Uterus (tissue), 3 donors: ENCODE measurements at regions not wholly inside any gene's neighbourhood (a gene's known extent, or its start where the extent isn't known, plus 50 kb on each side); places are given as distances from the start of the nearest gene placed in this dataset.
"Not testable (repeated sequence)": the region's sequence is repeated elsewhere in the genome, so short reads cannot be mapped to it uniquely, and the experiment has no call there.

Experiments
- DNase-seq, 2 donors: peaks; one replicate each; pipeline ENCODE4 v3.0.0-alpha.2; 2019 to 2020
- H3K27ac ChIP-seq, 2 donors: fragments of 200-600 bp; sonication (generic); 1 replicate in 1 of 2; 2 replicates in 1 of 2; pipeline ENCODE4 v1.5.1; 2016 to 2018
- H3K27me3 ChIP-seq, 2 donors: fragments of 200-600 bp; sonication (generic); one replicate each; pipeline ENCODE4 v1.5.1; 2018 to 2019; ENCODE audit warnings: control low read depth in 1 of 2
- H3K36me3 ChIP-seq, 2 donors: fragments of 200-600 bp; sonication (generic); one replicate each; pipeline ENCODE4 v1.5.1; 2019; ENCODE audit warnings: control low read depth in 1 of 2
- H3K4me1 ChIP-seq, 2 donors: fragments of 200-600 bp; sonication (generic); one replicate each; pipeline ENCODE4 v1.5.1; 2018 to 2019; ENCODE audit warnings: control low read depth in 1 of 2
- H3K4me3 ChIP-seq, 2 donors: fragments of 200-600 bp; sonication (generic); 1 replicate in 1 of 2; 2 replicates in 1 of 2; pipeline ENCODE4 v1.5.1; 2018 to 2019; ENCODE audit warnings: mild to moderate bottlenecking in 1 of 2
- H3K9me3 ChIP-seq, 2 donors: fragments of 200-600 bp; sonication (generic); one replicate each; pipeline ENCODE4 v1.5.1; 2019; ENCODE audit warnings: control low read depth in 1 of 2
- POLR2A ChIP-seq, 2 donors: fragments of 450-650 bp; IDR thresholded peaks; one replicate each; pipeline ENCODE4 v1.6.1; 2016; ENCODE audit warnings: antibody characterized with exemption in 2 of 2, mild to moderate bottlenecking in 1 of 2, moderate library complexity in 1 of 2
- intact Hi-C: fragments of 100-400 bp; cut with DNase I; formaldehyde crosslinking; loops from one replicate; pipeline ENCODE4 v1.15.1; 2023; ENCODE audit warnings: low total_unique reads
- TF ChIP-seq, protein P1 (sequence below), 4 experiments: fragments of 200-600 bp in 2 of 4; fragments of 450-650 bp in 2 of 4; sonication (generic) in 2 of 4; IDR thresholded peaks; one replicate each; pipeline ENCODE4 v1.5.1; 2016 to 2019; ENCODE audit warnings: antibody characterized with exemption in 4 of 4, mild to moderate bottlenecking in 2 of 4, moderate library complexity in 1 of 4
- donor health status: DM: yes; HTN: yes; CAD: no.

DNA sequence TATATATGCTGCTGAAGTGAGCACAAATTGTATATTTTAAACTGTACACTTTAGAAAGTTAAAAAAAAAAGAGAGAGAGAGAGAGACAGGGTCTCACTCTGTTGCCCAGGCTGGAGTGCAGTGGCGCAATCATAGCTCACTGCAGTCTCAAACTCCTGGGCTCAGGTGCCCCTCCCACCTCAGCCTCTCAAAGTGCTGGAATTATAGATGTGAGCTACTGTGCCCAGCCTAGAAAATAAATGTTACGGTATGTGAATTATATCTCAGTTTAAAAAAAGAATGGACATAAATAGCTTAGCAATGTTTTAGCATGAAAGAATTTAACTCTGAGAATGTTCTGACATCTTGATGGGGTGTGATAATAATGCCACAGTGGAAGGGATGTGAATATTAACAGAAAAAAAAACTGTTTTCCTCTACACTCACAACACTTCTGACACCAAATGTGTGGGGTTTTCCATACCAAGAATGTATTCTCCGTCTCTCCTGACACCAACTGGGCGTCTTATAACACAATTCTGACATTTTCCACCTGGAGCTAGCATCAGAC lies 162.1 kb downstream of the PLCE1 start:
- Histone ChIP-seq H3K4me1 (no peaks in the 10 kb centered on the region), H3K27ac (peak overlapping the region; percentile 17 to 67), H3K27me3 (no peaks in the 10 kb centered on the region), H3K9me3 (no peaks in the 10 kb centered on the region), H3K4me3 (no peak overlapping the region), H3K36me3 (no peaks in the 10 kb centered on the region)
- TF ChIP-seq, protein P1, sequence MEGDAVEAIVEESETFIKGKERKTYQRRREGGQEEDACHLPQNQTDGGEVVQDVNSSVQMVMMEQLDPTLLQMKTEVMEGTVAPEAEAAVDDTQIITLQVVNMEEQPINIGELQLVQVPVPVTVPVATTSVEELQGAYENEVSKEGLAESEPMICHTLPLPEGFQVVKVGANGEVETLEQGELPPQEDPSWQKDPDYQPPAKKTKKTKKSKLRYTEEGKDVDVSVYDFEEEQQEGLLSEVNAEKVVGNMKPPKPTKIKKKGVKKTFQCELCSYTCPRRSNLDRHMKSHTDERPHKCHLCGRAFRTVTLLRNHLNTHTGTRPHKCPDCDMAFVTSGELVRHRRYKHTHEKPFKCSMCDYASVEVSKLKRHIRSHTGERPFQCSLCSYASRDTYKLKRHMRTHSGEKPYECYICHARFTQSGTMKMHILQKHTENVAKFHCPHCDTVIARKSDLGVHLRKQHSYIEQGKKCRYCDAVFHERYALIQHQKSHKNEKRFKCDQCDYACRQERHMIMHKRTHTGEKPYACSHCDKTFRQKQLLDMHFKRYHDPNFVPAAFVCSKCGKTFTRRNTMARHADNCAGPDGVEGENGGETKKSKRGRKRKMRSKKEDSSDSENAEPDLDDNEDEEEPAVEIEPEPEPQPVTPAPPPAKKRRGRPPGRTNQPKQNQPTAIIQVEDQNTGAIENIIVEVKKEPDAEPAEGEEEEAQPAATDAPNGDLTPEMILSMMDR (IDR thresholded peaks at IDR 0.05), result no peak
- TF ChIP-seq POLR2A (IDR thresholded peaks at IDR 0.05), result no peak
- peak in 1 of 2 donors; percentile 22 for DNase-seq
- intact Hi-C loops, result no loop called here

DNA sequence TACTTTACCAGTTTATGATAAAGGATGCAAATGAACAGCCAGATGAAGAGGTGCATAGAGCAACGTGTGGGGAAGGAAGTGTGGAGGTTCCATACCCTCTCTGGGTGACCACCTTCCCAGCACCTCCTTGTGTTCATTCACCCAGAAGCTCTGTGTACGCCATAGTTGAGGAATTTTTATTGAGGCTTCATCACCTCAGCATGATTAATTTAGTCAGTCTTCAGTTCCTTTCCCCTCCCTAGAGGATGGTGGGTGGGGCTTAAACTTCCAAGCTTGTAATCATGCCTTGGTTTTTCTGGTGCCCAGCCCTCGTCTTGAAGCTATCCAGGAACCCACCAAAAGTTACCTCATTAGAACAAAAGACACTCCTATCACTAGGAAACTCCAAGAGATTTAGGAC lies 162.7 kb downstream of the PLCE1 start:
- Histone ChIP-seq H3K27ac (peak overlapping the region; percentile 17 to 67), H3K36me3 (no peaks in the 10 kb centered on the region), H3K4me1 (no peaks in the 10 kb centered on the region), H3K4me3 (no peak overlapping the region), H3K27me3 (no peaks in the 10 kb centered on the region), H3K9me3 (no peaks in the 10 kb centered on the region)
- TF ChIP-seq, protein P1 (IDR thresholded peaks at IDR 0.05), result no peak
- intact Hi-C loops, result no loop called here
- no peak for DNase-seq

DNA sequence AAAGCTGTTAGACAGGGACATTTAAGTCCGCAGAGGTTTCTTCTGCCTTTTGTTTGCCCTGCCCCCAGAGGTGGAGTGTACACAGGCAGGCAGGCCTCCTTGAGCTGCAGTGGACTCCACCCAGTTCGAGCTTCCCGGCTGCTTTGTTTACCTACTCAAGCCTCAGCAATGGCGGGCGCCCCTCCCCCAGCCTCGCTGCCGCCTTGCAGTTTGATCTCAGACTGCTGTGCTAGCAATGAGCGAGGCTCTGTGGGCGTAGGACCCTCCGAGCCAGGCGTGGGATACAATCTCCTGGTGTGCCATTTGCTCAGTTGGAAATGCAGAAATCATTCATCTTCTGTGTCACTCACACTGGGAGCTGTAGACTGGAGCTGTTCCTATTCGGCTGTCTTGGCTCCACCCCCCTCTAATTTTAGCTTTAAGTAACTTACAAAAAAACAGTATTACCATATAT lies 171.5 kb downstream of the PLCE1 start:
- H3K27ac ChIP-seq, DNase-seq, H3K27me3 ChIP-seq, H3K4me1 ChIP-seq, H3K9me3 ChIP-seq, H3K4me3 ChIP-seq, intact Hi-C loops, H3K36me3 ChIP-seq: not testable (repeated sequence)

DNA sequence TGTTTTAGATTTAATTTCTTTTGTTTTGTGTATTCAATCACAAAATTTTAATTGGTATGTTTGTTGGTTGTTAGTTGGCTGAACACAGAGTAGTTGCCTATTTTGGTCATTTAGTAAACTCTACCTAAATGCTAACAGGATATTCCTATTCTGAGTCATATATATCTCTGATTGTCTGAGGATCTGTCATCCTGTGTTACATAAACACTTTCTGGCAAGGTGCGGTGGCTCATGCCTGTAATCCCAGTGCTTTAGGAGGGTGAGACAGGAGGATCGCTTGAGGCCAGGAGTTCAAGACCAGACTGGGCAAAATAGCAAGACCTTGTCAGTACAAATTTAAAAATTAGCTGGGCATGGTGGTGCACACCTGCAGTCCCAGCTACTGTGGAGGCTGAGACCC lies 178.6 kb downstream of the PLCE1 start:
- no peaks in the 10 kb centered on the region for H3K9me3 ChIP-seq
- no peak for DNase-seq
- intact Hi-C loops, result no loop called here
- H3K4me3 ChIP-seq, result no peak overlapping the region
- H3K27ac ChIP-seq, result peak overlapping the region in 1 of 2 donors; percentile 68
- no peaks in the 10 kb centered on the region for H3K36me3 ChIP-seq
- peaks cover 0 to 4% of the 10 kb centered on the region in 2 donors for H3K4me1 ChIP-seq
- no peak for TF ChIP-seq POLR2A (IDR thresholded peaks at IDR 0.05)
- H3K27me3 ChIP-seq, result no peaks in the 10 kb centered on the region

DNA sequence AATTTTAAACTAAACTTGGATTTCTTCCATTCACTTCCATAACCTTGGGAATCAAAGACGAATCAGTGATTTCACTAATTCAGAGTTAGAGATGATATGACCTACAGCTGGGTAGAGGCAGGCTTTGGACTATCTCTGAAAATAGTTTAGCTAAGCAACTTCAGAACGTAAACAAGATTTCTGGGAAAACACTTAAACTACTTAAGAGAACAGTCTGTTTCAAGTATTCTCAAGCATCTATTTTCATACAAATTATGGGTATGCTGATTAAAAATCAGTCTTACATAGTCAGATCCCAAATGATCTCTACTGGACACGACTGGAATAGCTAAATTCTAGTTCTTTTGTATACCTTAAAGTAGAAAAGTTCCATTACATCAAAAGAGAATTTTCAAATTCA lies 179.9 kb downstream of the PLCE1 start:
- H3K27ac ChIP-seq, result peak overlapping the region in 1 of 2 donors; percentile 68
- H3K4me3 ChIP-seq, result no peak overlapping the region
- intact Hi-C loops, result no loop called here
- TF ChIP-seq POLR2A (IDR thresholded peaks at IDR 0.05), result no peak
- TF ChIP-seq, protein P1 (IDR thresholded peaks at IDR 0.05), result no peak
- no peaks in the 10 kb centered on the region for H3K36me3 ChIP-seq
- DNase-seq, result no peak
- peaks cover 0 to 4% of the 10 kb centered on the region in 2 donors for H3K4me1 ChIP-seq
- no peaks in the 10 kb centered on the region for H3K9me3 ChIP-seq
- no peaks in the 10 kb centered on the region for H3K27me3 ChIP-seq

DNA sequence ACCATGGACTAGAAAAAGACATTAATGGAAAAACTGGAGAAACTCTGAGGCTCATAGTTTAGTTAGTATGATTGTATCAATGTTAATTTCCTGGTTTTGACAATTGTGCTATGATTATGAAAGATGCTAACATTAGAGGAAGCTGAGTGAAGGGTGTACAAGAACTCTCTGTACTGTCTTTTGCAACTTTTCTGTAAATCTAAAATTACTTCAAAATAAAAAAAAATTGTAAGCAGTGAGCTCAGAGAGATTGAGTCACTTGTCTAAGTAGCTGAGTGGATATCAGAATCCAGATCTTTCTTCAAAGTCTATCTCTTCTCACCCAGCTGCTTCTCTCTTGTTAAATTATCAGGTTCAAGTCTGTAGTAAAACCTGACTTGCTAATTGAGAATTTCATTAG lies 181.1 kb downstream of the PLCE1 start:
- no peaks in the 10 kb centered on the region for H3K36me3 ChIP-seq
- TF ChIP-seq, protein P1 (IDR thresholded peaks at IDR 0.05), result no peak
- no peak for TF ChIP-seq POLR2A (IDR thresholded peaks at IDR 0.05)
- no peak for DNase-seq
- no peaks in the 10 kb centered on the region for H3K9me3 ChIP-seq
- intact Hi-C loops, result no loop called here
- peaks cover 0 to 4% of the 10 kb centered on the region in 2 donors for H3K4me1 ChIP-seq
- H3K27ac ChIP-seq, result peak overlapping the region in 1 of 2 donors; percentile 68
- no peaks in the 10 kb centered on the region for H3K27me3 ChIP-seq
- no peak overlapping the region for H3K4me3 ChIP-seq
